ENCODE measurements at regions not wholly inside any gene's neighbourhood (a gene's known extent, or its start where the extent isn't known, plus 50 kb on each side); places are given as distances from the start of the nearest gene placed in this dataset.
A peak's percentile ranks its signal among the peaks of the same experiment; 100 is the strongest.

GRCh38 chr15:29600262-29600661 is 222.0 kb downstream of the TJP1 start:
- DNase-seq, result no peak

GRCh38 chr15:29596266-29596665 is 226.0 kb downstream of the TJP1 start:
- DNase-seq, result no peak

GRCh38 chr15:29593629-29594028 is 228.6 kb downstream of the TJP1 start:
- DNase-seq, result no peak

GRCh38 chr15:29593111-29593510 is 229.2 kb downstream of the TJP1 start:
- DNase-seq, result no peak

GRCh38 chr15:29590701-29591100 is 231.6 kb downstream of the TJP1 start:
- DNase-seq, result no peak

GRCh38 chr15:29589975-29590374 is 232.3 kb downstream of the TJP1 start:
- DNase-seq, result no peak

GRCh38 chr15:29589416-29589815 is 232.9 kb downstream of the TJP1 start:
- DNase-seq, result no peak

GRCh38 chr15:29573197-29573838 is 248.9 kb downstream of the TJP1 start:
- no peak for DNase-seq

GRCh38 chr15:29571792-29572431 is 250.4 kb downstream of the TJP1 start:
- no peak for DNase-seq

GRCh38 chr15:29570948-29571791 is 251.1 kb downstream of the TJP1 start:
- peak; percentile 41 for DNase-seq

GRCh38 chr15:29570121-29570947 is 251.9 kb downstream of the TJP1 start:
- peak; percentile 12 for DNase-seq

- DNase-seq, result no peak
Observed at GRCh38 chr15:29569533-29570092, 252.7 kb downstream of the TJP1 start.

GRCh38 chr15:29568840-29569532 is 253.3 kb downstream of the TJP1 start:
- peak; percentile 6 for DNase-seq

GRCh38 chr15:29567336-29567735 is 254.9 kb downstream of the TJP1 start:
- no peak for DNase-seq

GRCh38 chr15:29566914-29567313 is 255.4 kb downstream of the TJP1 start:
- no peak for DNase-seq

- no peak for DNase-seq
Observed at GRCh38 chr15:29563112-29563511, 259.2 kb downstream of the TJP1 start.

- DNase-seq, result no peak
Observed at GRCh38 chr15:29560896-29561295, 261.4 kb downstream of the TJP1 start.

GRCh38 chr15:29558261-29558660 is 264.0 kb downstream of the TJP1 start:
- DNase-seq, result no peak

- DNase-seq, result no peak
Observed at GRCh38 chr15:29557171-29557570, 265.1 kb downstream of the TJP1 start.

GRCh38 chr15:29556380-29556779 is 265.9 kb downstream of the TJP1 start:
- DNase-seq, result no peak

GRCh38 chr15:29554531-29554930 is 267.7 kb downstream of the TJP1 start:
- no peak for DNase-seq

- DNase-seq, result no peak
Observed at GRCh38 chr15:29550834-29551465, 271.3 kb downstream of the TJP1 start.
